ENCODE measurements at regions not wholly inside any gene's neighbourhood (a gene's known extent, or its start where the extent isn't known, plus 50 kb on each side); places are given as distances from the start of the nearest gene placed in this dataset.
"Not testable (repeated sequence)": the region's sequence is repeated elsewhere in the genome, so short reads cannot be mapped to it uniquely, and the experiment has no call there.

GRCh38 chr18:60191926-60192325 is 180.6 kb downstream of the MC4R start:
- no peak for TF ChIP-seq CTCF (IDR thresholded peaks at IDR 0.05; ENCODE audit: unreplicated experiment)
- no peaks in the 10 kb centered on the region for H3K4me1 Mint-ChIP-seq
- no peaks in the 10 kb centered on the region for H3K36me3 Mint-ChIP-seq
- no peaks in the 10 kb centered on the region for H3K9me3 Mint-ChIP-seq
- peaks cover 2% of the 10 kb centered on the region for H3K27me3 Mint-ChIP-seq (ENCODE audit: low read depth)
- DNase-seq (ENCODE audit: low spot score in 2 of 2, unreplicated experiment in 2 of 2): no peak
- H3K4me3 Mint-ChIP-seq: no peak overlapping the region
- no peak overlapping the region for H3K27ac Mint-ChIP-seq

- no peak overlapping the region for H3K27ac Mint-ChIP-seq
- no peak for TF ChIP-seq CTCF (IDR thresholded peaks at IDR 0.05; ENCODE audit: unreplicated experiment)
- H3K4me3 Mint-ChIP-seq: no peak overlapping the region
- no peaks in the 10 kb centered on the region for H3K4me1 Mint-ChIP-seq
- H3K36me3 Mint-ChIP-seq: no peaks in the 10 kb centered on the region
- H3K27me3 Mint-ChIP-seq (ENCODE audit: low read depth): peaks cover 2% of the 10 kb centered on the region
- no peaks in the 10 kb centered on the region for H3K9me3 Mint-ChIP-seq
- DNase-seq (ENCODE audit: low spot score in 2 of 2, unreplicated experiment in 2 of 2): no peak
Measured at GRCh38 chr18:60189856-60190255, 182.7 kb downstream of the MC4R start.

- Mint-ChIP-seq H3K27me3 (ENCODE audit: low read depth) (peaks cover 2% of the 10 kb centered on the region), H3K9me3 (no peaks in the 10 kb centered on the region), H3K4me3 (no peak overlapping the region), H3K27ac (no peak overlapping the region), H3K4me1 (no peaks in the 10 kb centered on the region), H3K36me3 (no peaks in the 10 kb centered on the region)
- DNase-seq (ENCODE audit: low spot score in 2 of 2, unreplicated experiment in 2 of 2): no peak
- no peak for TF ChIP-seq CTCF (IDR thresholded peaks at IDR 0.05; ENCODE audit: unreplicated experiment)
Measured at GRCh38 chr18:60188958-60189357, 183.6 kb downstream of the MC4R start.

GRCh38 chr18:60182223-60182622 is 190.4 kb downstream of the MC4R start:
- Mint-ChIP-seq H3K27me3 (ENCODE audit: low read depth) (no peaks in the 10 kb centered on the region), H3K4me3 (no peak overlapping the region), H3K27ac (no peak overlapping the region), H3K4me1 (no peaks in the 10 kb centered on the region), H3K36me3 (no peaks in the 10 kb centered on the region), H3K9me3 (no peaks in the 10 kb centered on the region)
- no peak for TF ChIP-seq CTCF (IDR thresholded peaks at IDR 0.05; ENCODE audit: unreplicated experiment)
- no peak for DNase-seq (ENCODE audit: low spot score in 2 of 2, unreplicated experiment in 2 of 2)

- DNase-seq (ENCODE audit: low spot score in 2 of 2, unreplicated experiment in 2 of 2): no peak
- no peak for TF ChIP-seq CTCF (IDR thresholded peaks at IDR 0.05; ENCODE audit: unreplicated experiment)
- no peaks in the 10 kb centered on the region for H3K4me1 Mint-ChIP-seq
- no peaks in the 10 kb centered on the region for H3K36me3 Mint-ChIP-seq
- H3K9me3 Mint-ChIP-seq: no peaks in the 10 kb centered on the region
- H3K27me3 Mint-ChIP-seq (ENCODE audit: low read depth): no peaks in the 10 kb centered on the region
- no peak overlapping the region for H3K27ac Mint-ChIP-seq
- no peak overlapping the region for H3K4me3 Mint-ChIP-seq
Measured at GRCh38 chr18:60180671-60181070, 191.9 kb downstream of the MC4R start.

- not testable (repeated sequence) for H3K36me3 Mint-ChIP-seq
Measured at GRCh38 chr18:60178224-60178623, 194.4 kb downstream of the MC4R start.

More at GRCh38 chr18:60178224-60178623, 194.4 kb downstream of the MC4R start:
- not testable (repeated sequence) for DNase-seq (ENCODE audit: low spot score in 2 of 2, unreplicated experiment in 2 of 2); H3K4me3 Mint-ChIP-seq; H3K9me3 Mint-ChIP-seq; H3K4me1 Mint-ChIP-seq; H3K27me3 Mint-ChIP-seq (ENCODE audit: low read depth); H3K27ac Mint-ChIP-seq

Measured in mesothelial cell of epicardium (in vitro differentiated cells).